ENCODE measurements at regions not wholly inside any gene's neighbourhood (a gene's known extent, or its start where the extent isn't known, plus 50 kb on each side); places are given as distances from the start of the nearest gene placed in this dataset.

DNA sequence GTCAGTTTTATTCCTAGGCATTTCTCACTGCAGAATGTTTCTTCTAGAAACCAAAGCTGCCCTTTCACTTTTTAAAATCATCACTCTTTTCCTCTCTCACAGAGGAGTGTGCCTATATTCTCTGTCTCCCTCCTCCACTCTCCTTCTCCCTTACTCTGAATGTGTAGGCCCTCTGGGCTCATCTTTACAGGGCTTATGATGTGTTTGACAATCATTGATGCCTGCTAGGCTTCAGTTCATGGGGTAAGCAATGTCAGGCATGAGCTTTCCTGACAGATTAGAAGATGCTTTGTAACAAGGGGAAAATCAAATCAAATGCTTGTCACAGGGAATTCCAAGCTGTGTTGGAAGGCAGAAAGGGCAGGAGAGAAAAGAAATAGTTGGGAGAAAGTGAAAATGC is 742.9 kb downstream of the SORCS3 start:
- TF ChIP-seq, protein P1, sequence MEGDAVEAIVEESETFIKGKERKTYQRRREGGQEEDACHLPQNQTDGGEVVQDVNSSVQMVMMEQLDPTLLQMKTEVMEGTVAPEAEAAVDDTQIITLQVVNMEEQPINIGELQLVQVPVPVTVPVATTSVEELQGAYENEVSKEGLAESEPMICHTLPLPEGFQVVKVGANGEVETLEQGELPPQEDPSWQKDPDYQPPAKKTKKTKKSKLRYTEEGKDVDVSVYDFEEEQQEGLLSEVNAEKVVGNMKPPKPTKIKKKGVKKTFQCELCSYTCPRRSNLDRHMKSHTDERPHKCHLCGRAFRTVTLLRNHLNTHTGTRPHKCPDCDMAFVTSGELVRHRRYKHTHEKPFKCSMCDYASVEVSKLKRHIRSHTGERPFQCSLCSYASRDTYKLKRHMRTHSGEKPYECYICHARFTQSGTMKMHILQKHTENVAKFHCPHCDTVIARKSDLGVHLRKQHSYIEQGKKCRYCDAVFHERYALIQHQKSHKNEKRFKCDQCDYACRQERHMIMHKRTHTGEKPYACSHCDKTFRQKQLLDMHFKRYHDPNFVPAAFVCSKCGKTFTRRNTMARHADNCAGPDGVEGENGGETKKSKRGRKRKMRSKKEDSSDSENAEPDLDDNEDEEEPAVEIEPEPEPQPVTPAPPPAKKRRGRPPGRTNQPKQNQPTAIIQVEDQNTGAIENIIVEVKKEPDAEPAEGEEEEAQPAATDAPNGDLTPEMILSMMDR (IDR thresholded peaks at IDR 0.05): no peak
- no peak for TF ChIP-seq EP300 (IDR thresholded peaks at IDR 0.05)
- no peak for TF ChIP-seq POLR2AphosphoS5 (IDR thresholded peaks at IDR 0.05)

Data from suprapubic skin (tissue), 4 donors.